ENCODE measurements at regions not wholly inside any gene's neighbourhood (a gene's known extent, or its start where the extent isn't known, plus 50 kb on each side); places are given as distances from the start of the nearest gene placed in this dataset.
"Not testable (repeated sequence)": the region's sequence is repeated elsewhere in the genome, so short reads cannot be mapped to it uniquely, and the experiment has no call there.

GRCh38 chr12:111120578-111120977 is 200.2 kb upstream of the MYL2 start:
- peaks cover 19% of the 10 kb centered on the region for H3K4me1 Mint-ChIP-seq (ENCODE audit: low read depth, unreplicated experiment)
- TF ChIP-seq, protein P1, sequence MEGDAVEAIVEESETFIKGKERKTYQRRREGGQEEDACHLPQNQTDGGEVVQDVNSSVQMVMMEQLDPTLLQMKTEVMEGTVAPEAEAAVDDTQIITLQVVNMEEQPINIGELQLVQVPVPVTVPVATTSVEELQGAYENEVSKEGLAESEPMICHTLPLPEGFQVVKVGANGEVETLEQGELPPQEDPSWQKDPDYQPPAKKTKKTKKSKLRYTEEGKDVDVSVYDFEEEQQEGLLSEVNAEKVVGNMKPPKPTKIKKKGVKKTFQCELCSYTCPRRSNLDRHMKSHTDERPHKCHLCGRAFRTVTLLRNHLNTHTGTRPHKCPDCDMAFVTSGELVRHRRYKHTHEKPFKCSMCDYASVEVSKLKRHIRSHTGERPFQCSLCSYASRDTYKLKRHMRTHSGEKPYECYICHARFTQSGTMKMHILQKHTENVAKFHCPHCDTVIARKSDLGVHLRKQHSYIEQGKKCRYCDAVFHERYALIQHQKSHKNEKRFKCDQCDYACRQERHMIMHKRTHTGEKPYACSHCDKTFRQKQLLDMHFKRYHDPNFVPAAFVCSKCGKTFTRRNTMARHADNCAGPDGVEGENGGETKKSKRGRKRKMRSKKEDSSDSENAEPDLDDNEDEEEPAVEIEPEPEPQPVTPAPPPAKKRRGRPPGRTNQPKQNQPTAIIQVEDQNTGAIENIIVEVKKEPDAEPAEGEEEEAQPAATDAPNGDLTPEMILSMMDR (IDR thresholded peaks at IDR 0.05; ENCODE audit: partially characterized antibody, unreplicated experiment): no peak

GRCh38 chr12:111117017-111117416 is 196.6 kb upstream of the MYL2 start:
- TF ChIP-seq, protein P1 (IDR thresholded peaks at IDR 0.05; ENCODE audit: partially characterized antibody, unreplicated experiment): no peak
- Mint-ChIP-seq H3K36me3 (ENCODE audit: unreplicated experiment) (peaks cover 6% of the 10 kb centered on the region), H3K9me3 (ENCODE audit: unreplicated experiment) (no peaks in the 10 kb centered on the region), H3K27ac (ENCODE audit: unreplicated experiment) (no peak overlapping the region), H3K4me1 (ENCODE audit: low read depth, unreplicated experiment) (peaks cover 15% of the 10 kb centered on the region), H3K4me3 (ENCODE audit: unreplicated experiment) (no peak overlapping the region), H3K27me3 (ENCODE audit: unreplicated experiment) (no peaks in the 10 kb centered on the region)
- DNase-seq: no peak

More at GRCh38 chr12:111120578-111120977, 200.2 kb upstream of the MYL2 start:
- H3K36me3 Mint-ChIP-seq (ENCODE audit: unreplicated experiment): peaks cover 6% of the 10 kb centered on the region
- H3K27ac Mint-ChIP-seq (ENCODE audit: unreplicated experiment): no peak overlapping the region
- H3K4me3 Mint-ChIP-seq (ENCODE audit: unreplicated experiment): no peak overlapping the region
- no peak for DNase-seq
- no peaks in the 10 kb centered on the region for H3K9me3 Mint-ChIP-seq (ENCODE audit: unreplicated experiment)
- H3K27me3 Mint-ChIP-seq (ENCODE audit: unreplicated experiment): peaks cover 5% of the 10 kb centered on the region

DNA sequence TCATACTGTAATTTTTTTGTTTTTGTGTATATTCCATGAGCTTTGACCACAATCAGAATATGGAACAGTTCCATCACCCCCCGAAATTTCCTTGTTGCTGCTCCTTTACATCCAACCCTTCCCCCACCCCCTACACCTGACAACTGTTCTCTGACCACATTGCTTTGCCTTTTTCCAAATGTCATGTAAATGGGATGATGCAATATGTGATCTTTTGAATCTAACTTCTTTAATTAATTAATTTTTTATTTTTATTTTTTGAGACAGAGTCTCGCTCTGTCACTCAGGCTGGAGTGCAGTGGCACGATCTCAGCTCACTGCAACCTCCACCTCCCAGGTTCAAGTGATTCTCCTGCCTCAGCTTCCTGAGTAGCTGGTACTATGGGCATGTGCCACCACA is 192.9 kb upstream of the MYL2 start:
- not testable (repeated sequence) for H3K4me1 Mint-ChIP-seq (ENCODE audit: low read depth, unreplicated experiment); H3K4me3 Mint-ChIP-seq (ENCODE audit: unreplicated experiment); H3K27ac Mint-ChIP-seq (ENCODE audit: unreplicated experiment); DNase-seq; H3K27me3 Mint-ChIP-seq (ENCODE audit: unreplicated experiment); H3K36me3 Mint-ChIP-seq (ENCODE audit: unreplicated experiment); H3K9me3 Mint-ChIP-seq (ENCODE audit: unreplicated experiment)

- DNase-seq: no peak
- Mint-ChIP-seq H3K36me3 (ENCODE audit: unreplicated experiment) (peaks cover 12% of the 10 kb centered on the region), H3K4me1 (ENCODE audit: low read depth, unreplicated experiment) (peaks cover 2% of the 10 kb centered on the region), H3K9me3 (ENCODE audit: unreplicated experiment) (peaks cover 4% of the 10 kb centered on the region), H3K27ac (ENCODE audit: unreplicated experiment) (no peak overlapping the region), H3K27me3 (ENCODE audit: unreplicated experiment) (peaks cover 2% of the 10 kb centered on the region), H3K4me3 (ENCODE audit: unreplicated experiment) (no peak overlapping the region)
- TF ChIP-seq, protein P1 (IDR thresholded peaks at IDR 0.05; ENCODE audit: partially characterized antibody, unreplicated experiment): no peak
Observed at GRCh38 chr12:111112311-111113098, 192.1 kb upstream of the MYL2 start.

- TF ChIP-seq, protein P1 (IDR thresholded peaks at IDR 0.05; ENCODE audit: partially characterized antibody, unreplicated experiment): no peak
- H3K36me3 Mint-ChIP-seq (ENCODE audit: unreplicated experiment): peaks cover 11% of the 10 kb centered on the region
- DNase-seq: no peak
- no peak overlapping the region for H3K4me3 Mint-ChIP-seq (ENCODE audit: unreplicated experiment)
- peaks cover 2% of the 10 kb centered on the region for H3K4me1 Mint-ChIP-seq (ENCODE audit: low read depth, unreplicated experiment)
- H3K27me3 Mint-ChIP-seq (ENCODE audit: unreplicated experiment): peaks cover 2% of the 10 kb centered on the region
- peaks cover 6% of the 10 kb centered on the region for H3K9me3 Mint-ChIP-seq (ENCODE audit: unreplicated experiment)
- H3K27ac Mint-ChIP-seq (ENCODE audit: unreplicated experiment): no peak overlapping the region
Observed at GRCh38 chr12:111111681-111112080, 191.3 kb upstream of the MYL2 start.

Measured in glutamatergic neuron (in vitro differentiated cells).